Common myeloid progenitor, CD34-positive (primary cell): ENCODE measurements at regions not wholly inside any gene's neighbourhood (a gene's known extent, or its start where the extent isn't known, plus 50 kb on each side); places are given as distances from the start of the nearest gene placed in this dataset.
"Not testable (repeated sequence)": the region's sequence is repeated elsewhere in the genome, so short reads cannot be mapped to it uniquely, and the experiment has no call there.

Source experiments
- CTCF ChIA-PET: fragments of 350-600 bp; sonication (Branson Sonifier 250); formaldehyde crosslinking; loops from one replicate; lab custom pipeline; 2021; ENCODE audit warnings: antibody characterized with exemption; lab: Charles Lee
- POLR2A ChIA-PET: fragments of 350-600 bp; sonication (Branson Sonifier 250); formaldehyde crosslinking; loops from one replicate; lab custom pipeline; 2021; ENCODE audit warnings: antibody characterized with exemption; lab: Charles Lee
- DNase-seq, 3 donors: peaks; one replicate each; pipeline versions ENCODE4 v3.0.0 to v3.0.0-alpha.2; 2013
- H3K27ac ChIP-seq, 2 experiments: 1 replicate in 1 of 2; 2 replicates in 1 of 2; pipeline ENCODE4 v1.7.0; 2013; ENCODE audit warnings: inconsistent platforms in 2 of 2, low read length in 2 of 2, mild to moderate bottlenecking in 2 of 2, low read depth in 1 of 2, moderate library complexity in 1 of 2; ENCODE audit not compliant: severe bottlenecking in 2 of 2, insufficient read depth in 1 of 2, poor library complexity in 1 of 2
- H3K27me3 ChIP-seq, 5 experiments: replicated peaks in 2 of 5; 1 replicate in 3 of 5; 2 replicates in 2 of 5; pipeline versions ENCODE4 v1.6.1 to v1.7.0; 2013; ENCODE audit warnings: low read length in 4 of 5, mild to moderate bottlenecking in 2 of 5, moderate library complexity in 2 of 5, inconsistent platforms in 1 of 5; ENCODE audit not compliant: insufficient read depth in 5 of 5, control insufficient read depth in 4 of 5
- H3K36me3 ChIP-seq, 4 experiments: 1 replicate in 2 of 4; 2 replicates in 2 of 4; pipeline versions ENCODE4 v1.6.1 to v1.7.0; 2013; ENCODE audit warnings: low read length in 3 of 4, control low read depth in 1 of 4, mild to moderate bottlenecking in 1 of 4; ENCODE audit not compliant: control insufficient read depth in 4 of 4, insufficient read depth in 4 of 4
- H3K4me1 ChIP-seq, 4 experiments: 1 replicate in 3 of 4; 2 replicates in 1 of 4; pipeline versions ENCODE4 v1.6.1 to v1.7.1; 2013; ENCODE audit warnings: low read length in 3 of 4, mild to moderate bottlenecking in 3 of 4, control low read depth in 1 of 4, inconsistent platforms in 1 of 4, moderate library complexity in 1 of 4; ENCODE audit not compliant: control insufficient read depth in 4 of 4, insufficient read depth in 4 of 4; ENCODE audit errors: control extremely low read depth in 1 of 4
- H3K4me3 ChIP-seq, 7 experiments: 1 replicate in 4 of 7; 2 replicates in 3 of 7; pipeline versions ENCODE4 v1.5.1 to v1.7.0; 2013; ENCODE audit warnings: mild to moderate bottlenecking in 7 of 7, low read length in 6 of 7, moderate library complexity in 6 of 7, inconsistent platforms in 2 of 7, low read depth in 2 of 7, control low read depth in 1 of 7; ENCODE audit not compliant: insufficient read depth in 4 of 7, control insufficient read depth in 1 of 7; ENCODE audit errors: extremely low read depth in 1 of 7
- H3K9me3 ChIP-seq, 5 experiments: 1 replicate in 4 of 5; 2 replicates in 1 of 5; pipeline versions ENCODE4 v1.6.1 to v1.7.1; 2013; ENCODE audit warnings: low read length in 4 of 5, mild to moderate bottlenecking in 2 of 5, inconsistent platforms in 1 of 5, low read depth in 1 of 5, moderate library complexity in 1 of 5; ENCODE audit not compliant: control insufficient read depth in 4 of 5, insufficient read depth in 2 of 5; ENCODE audit errors: control extremely low read depth in 1 of 5
- WGBS: methylation state at CpG from one replicate; pipeline ENCODE4 v1.1.5; 2013; ENCODE audit not compliant: insufficient coverage; 5-methylcytosine and 5-hydroxymethylcytosine counted together

DNA sequence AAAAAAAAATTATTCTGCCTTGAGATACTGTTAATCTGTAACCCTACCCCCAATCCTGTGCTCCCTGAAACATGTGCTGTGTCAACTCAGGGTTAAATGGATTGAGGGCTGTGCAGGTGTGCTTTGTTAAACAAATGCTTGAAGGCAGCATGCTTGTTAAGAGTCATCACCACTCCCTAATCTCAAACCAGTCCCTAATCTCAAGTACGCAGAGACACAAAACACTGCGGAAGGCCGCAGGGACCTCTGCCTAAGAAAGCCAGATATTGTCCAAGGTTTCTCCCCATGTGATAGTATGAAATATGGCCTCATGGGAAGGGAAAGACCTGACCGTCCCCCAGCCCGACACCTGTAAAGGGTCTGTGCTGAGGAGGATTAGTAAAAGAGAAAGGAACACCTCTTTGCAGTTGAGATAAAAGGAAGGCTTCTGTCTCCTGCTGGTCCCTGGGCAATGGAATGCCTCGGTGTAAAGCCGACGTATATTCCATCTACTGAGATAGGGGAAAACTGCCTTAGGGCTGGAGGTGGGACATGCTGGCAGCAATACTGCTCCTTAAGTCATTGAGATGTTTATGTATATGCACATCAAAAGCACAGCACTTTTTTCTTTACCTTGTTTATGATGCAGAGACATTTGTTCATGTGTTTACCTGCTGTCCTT lies 402.6 kb downstream of the TBC1D32 start:
- 97% methylated on average over 5 of the region's 8 CpGs for WGBS
- POLR2A ChIA-PET = not testable (repeated sequence)

DNA sequence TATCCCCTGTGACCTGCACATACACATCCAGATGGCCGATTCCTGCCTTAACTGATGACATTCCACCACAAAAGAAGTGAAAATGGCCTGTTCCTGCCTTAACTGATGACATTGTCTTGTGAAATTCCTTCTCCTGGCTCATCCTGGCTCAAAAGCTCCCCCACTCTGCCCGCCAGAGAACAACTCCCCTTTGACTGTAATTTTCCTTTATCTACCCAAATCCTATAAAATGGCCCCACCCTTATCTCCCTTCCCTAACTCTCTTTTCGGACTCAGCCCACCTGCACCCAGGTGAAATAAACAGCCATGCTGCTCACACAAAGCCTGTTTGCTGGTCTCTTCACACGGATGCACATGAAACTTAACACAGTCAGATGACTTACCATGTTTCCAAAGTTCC lies 403.8 kb downstream of the TBC1D32 start:
- H3K27me3 ChIP-seq, H3K4me3 ChIP-seq, CTCF ChIA-PET, H3K36me3 ChIP-seq, DNase-seq, H3K27ac ChIP-seq, POLR2A ChIA-PET, H3K4me1 ChIP-seq, H3K9me3 ChIP-seq: not testable (repeated sequence)
- WGBS = 80% methylated on average over 1 of the region's 4 CpGs

More for the DNA sequence above, 402.6 kb downstream of the TBC1D32 start:
- H3K36me3 ChIP-seq, CTCF ChIA-PET, H3K27me3 ChIP-seq, H3K4me3 ChIP-seq, H3K27ac ChIP-seq, H3K9me3 ChIP-seq, DNase-seq, H3K4me1 ChIP-seq: not testable (repeated sequence)

DNA sequence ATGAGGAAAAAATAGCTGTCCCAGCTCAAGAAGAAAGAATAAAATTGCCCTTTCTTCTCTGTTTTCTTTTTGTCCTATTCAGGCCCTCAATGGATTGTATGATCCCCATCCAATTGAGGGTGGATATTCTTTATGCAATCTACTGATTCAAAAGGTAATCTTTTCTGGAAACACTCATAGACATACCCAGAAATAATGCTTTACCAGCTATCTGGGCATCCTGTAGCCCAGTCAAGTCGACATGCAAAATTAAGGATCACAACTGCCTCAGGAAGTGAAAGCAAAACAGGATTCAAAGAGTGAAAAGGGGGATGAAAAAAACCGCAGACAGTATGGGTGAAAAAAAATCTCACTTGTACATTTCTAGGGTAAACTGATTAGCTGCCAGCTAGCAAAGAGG lies 410.1 kb downstream of the TBC1D32 start:
- WGBS = 100% methylated on average over 1 of the region's 2 CpGs
- no peaks in the 10 kb centered on the region for H3K27me3 ChIP-seq
- no peak for DNase-seq
- no peak overlapping the region for H3K27ac ChIP-seq
- ChIA-PET POLR2A (no interaction called here), CTCF (no interaction called here)
- no peaks in the 10 kb centered on the region for H3K36me3 ChIP-seq
- no peak overlapping the region for H3K4me3 ChIP-seq
- H3K4me1 ChIP-seq = no peaks in the 10 kb centered on the region
- H3K9me3 ChIP-seq = peaks cover 0 to 3% (median 0%) of the 10 kb centered on the region in 5 experiments

DNA sequence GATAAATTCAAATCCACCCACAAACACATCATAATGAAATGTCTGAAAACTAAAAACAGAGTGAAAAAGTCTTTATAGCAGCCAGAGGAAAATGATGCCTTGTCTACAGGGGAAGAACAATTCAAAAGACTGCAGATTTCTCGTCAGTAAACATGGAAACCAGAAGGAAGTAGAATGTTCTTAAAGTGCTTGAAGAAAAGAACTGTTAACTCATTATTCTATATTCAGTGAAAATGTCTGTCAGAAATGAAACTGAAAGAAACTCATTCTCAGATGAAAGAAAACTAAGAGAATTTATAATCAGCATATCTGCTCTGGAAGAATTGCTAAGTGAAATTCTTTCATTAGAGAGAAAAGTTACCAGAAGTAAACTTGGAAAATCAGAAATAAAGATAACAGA lies 416.1 kb downstream of the TBC1D32 start:
- no peak for DNase-seq
- Histone ChIP-seq H3K36me3 (no peaks in the 10 kb centered on the region), H3K27me3 (no peaks in the 10 kb centered on the region), H3K9me3 (peaks cover 0 to 4% (median 0%) of the 10 kb centered on the region in 5 experiments), H3K4me3 (no peak overlapping the region), H3K27ac (no peak overlapping the region), H3K4me1 (no peaks in the 10 kb centered on the region)
- POLR2A ChIA-PET = no interaction called here
- CTCF ChIA-PET = no interaction called here
- no CpG with 5 or more reads among the region's 1 CpG for WGBS

DNA sequence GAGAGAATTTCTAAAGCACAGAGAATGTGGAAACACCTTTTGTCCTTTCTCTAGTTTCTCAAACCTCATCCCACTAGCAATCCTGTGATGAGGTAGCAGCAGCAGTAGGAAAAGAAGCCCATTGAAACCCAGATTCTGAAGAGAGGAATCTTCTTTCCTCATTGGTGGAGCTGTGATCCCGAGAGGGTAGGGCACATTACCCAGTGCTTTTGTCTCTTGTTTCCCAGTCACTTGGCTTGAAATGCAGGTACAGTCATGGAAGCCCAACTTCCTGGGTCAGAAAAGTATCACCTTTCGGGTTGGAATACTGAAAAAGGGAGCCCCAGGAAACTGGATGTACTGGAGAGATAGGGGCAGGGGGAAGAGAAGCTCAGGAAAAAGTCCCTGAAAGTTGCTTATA lies 417.4 kb downstream of the TBC1D32 start:
- Histone ChIP-seq H3K27ac (no peak overlapping the region), H3K36me3 (no peaks in the 10 kb centered on the region), H3K9me3 (peaks cover 0 to 4% (median 0%) of the 10 kb centered on the region in 5 experiments), H3K27me3 (no peaks in the 10 kb centered on the region), H3K4me1 (no peaks in the 10 kb centered on the region), H3K4me3 (no peak overlapping the region)
- no peak for DNase-seq
- ChIA-PET CTCF (no interaction called here), POLR2A (no interaction called here)
- 78% methylated on average over 1 of the region's 2 CpGs for WGBS

DNA sequence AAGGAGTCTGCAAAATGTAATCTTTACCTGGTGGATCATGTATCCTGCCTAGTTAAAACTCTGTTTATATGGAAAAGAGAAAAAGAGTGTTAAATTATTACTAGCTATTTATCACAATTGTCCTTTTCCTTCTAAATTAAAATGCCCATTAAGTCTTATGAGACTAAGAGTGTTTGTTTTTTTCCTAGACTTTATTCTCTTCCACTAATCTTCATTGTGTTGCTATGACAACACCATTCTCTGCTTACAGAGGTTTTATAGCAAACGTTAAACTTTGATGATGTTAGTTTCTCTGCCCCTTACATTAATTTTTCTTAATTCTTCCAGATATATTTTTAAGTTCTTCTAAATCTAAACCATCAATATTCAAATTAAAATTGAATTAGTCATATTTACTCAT lies 420.8 kb downstream of the TBC1D32 start:
- Histone ChIP-seq H3K9me3 (peaks cover 0 to 4% (median 0%) of the 10 kb centered on the region in 5 experiments), H3K4me3 (no peak overlapping the region), H3K36me3 (no peaks in the 10 kb centered on the region), H3K27me3 (no peaks in the 10 kb centered on the region), H3K27ac (no peak overlapping the region), H3K4me1 (no peaks in the 10 kb centered on the region)
- ChIA-PET POLR2A (no interaction called here), CTCF (no interaction called here)
- WGBS = no CpG with 5 or more reads among the region's 1 CpG
- no peak for DNase-seq

DNA sequence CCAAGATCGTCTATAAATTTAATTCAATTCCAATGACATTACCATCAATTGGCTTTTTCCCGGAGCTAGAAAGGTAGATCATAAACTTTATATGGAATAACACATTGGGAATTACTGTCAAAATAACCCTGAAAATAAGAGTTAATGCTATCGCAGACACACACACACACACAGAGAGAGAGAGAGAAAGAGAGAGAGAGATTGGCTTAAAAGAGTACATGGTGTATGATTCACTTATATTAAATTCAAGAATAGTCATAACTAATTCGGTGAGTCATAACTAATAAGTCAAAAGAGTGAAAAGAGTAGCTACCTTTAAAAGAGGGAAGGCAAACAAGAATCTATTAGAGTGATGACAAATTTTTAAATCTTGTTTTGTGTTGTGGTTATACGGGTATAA lies 425.5 kb downstream of the TBC1D32 start:
- Histone ChIP-seq H3K9me3 (no peaks in the 10 kb centered on the region), H3K4me1 (no peaks in the 10 kb centered on the region), H3K27ac (no peak overlapping the region), H3K4me3 (no peak overlapping the region), H3K27me3 (no peaks in the 10 kb centered on the region), H3K36me3 (no peaks in the 10 kb centered on the region)
- ChIA-PET POLR2A (no interaction called here), CTCF (no interaction called here)
- DNase-seq = no peak
- no CpG with 5 or more reads among the region's 5 CpGs for WGBS
